GM23338 (cell line): ENCODE measurements at regions not wholly inside any gene's neighbourhood (a gene's known extent, or its start where the extent isn't known, plus 50 kb on each side); places are given as distances from the start of the nearest gene placed in this dataset.

Source experiments
- ATAC-seq: fragments of 200-7000 bp; cut with Tn5 transposase; 3 replicates; pipeline ENCODE4 v1.9.1; 2020
- DNase-seq: peaks from one replicate; pipeline ENCODE4 v3.0.0-alpha.2; 2015; ENCODE audit warnings: low spot score
- H2AFZ ChIP-seq: fragments of 200-600 bp; sonication (generic); 2 replicates; pipeline ENCODE4 v1.8.0; 2016; ENCODE audit warnings: antibody characterized with exemption, mild to moderate bottlenecking, moderate library complexity
- H3F3A ChIP-seq: fragments of 200-600 bp; sonication (generic); replicated peaks from 2 replicates; pipeline ENCODE4 v1.8.0; 2017; ENCODE audit warnings: antibody characterized with exemption, mixed run types, low read depth
- H3K27ac ChIP-seq: fragments of 200-600 bp; sonication (generic); 2 replicates; pipeline ENCODE4 v1.6.1; 2016; ENCODE audit warnings: low read depth
- H3K27me3 ChIP-seq: fragments of 200-600 bp; sonication (generic); 2 replicates; pipeline ENCODE4 v1.8.0; 2016; ENCODE audit warnings: mild to moderate bottlenecking, mixed run types, moderate library complexity; ENCODE audit not compliant: insufficient read depth
- H3K36me3 ChIP-seq: fragments of 200-600 bp; sonication (generic); 2 replicates; pipeline ENCODE4 v1.8.0; 2016; ENCODE audit warnings: mild to moderate bottlenecking; ENCODE audit not compliant: insufficient read depth
- H3K4me1 ChIP-seq: fragments of 200-600 bp; sonication (generic); 2 replicates; pipeline ENCODE4 v1.8.0; 2016; ENCODE audit warnings: mild to moderate bottlenecking, moderate library complexity; ENCODE audit not compliant: insufficient read depth
- H3K4me2 ChIP-seq: fragments of 200-600 bp; sonication (generic); 2 replicates; pipeline ENCODE4 v1.7.1; 2017; ENCODE audit warnings: mixed run types
- H3K4me3 ChIP-seq: fragments of 200-600 bp; sonication (generic); 2 replicates; pipeline ENCODE4 v1.6.1; 2016; ENCODE audit warnings: mixed run types
- H3K79me2 ChIP-seq: fragments of 200-600 bp; sonication (generic); replicated peaks from 2 replicates; pipeline ENCODE4 v1.8.0; 2017; ENCODE audit warnings: mild to moderate bottlenecking; ENCODE audit not compliant: insufficient read depth
- H3K9me2 ChIP-seq: fragments of 200-600 bp; sonication (generic); 2 replicates; pipeline ENCODE4 v1.8.0; 2017; ENCODE audit not compliant: insufficient read depth
- H4K20me1 ChIP-seq: fragments of 200-600 bp; sonication (generic); replicated peaks from 2 replicates; pipeline ENCODE4 v1.8.0; 2017; ENCODE audit warnings: mild to moderate bottlenecking; ENCODE audit not compliant: insufficient read depth
- H3K27ac Mint-ChIP-seq: 2 replicates; pipeline ENCODE4 v1.8.0; 2020; ENCODE audit warnings: inconsistent platforms, mild to moderate bottlenecking, moderate library complexity, mixed read lengths
- H3K27me3 Mint-ChIP-seq: 3 replicates; pipeline ENCODE4 v1.8.0; 2022; ENCODE audit warnings: low read depth, mild to moderate bottlenecking, moderate library complexity, mixed read lengths, inconsistent platforms; ENCODE audit not compliant: insufficient read depth, poor library complexity
- H3K36me3 Mint-ChIP-seq: 3 replicates; pipeline ENCODE4 v1.8.0; 2021; ENCODE audit warnings: low read depth, mild to moderate bottlenecking, inconsistent platforms, moderate library complexity, mixed read lengths
- H3K4me1 Mint-ChIP-seq: 3 replicates; pipeline ENCODE4 v1.8.0; 2020; ENCODE audit warnings: mild to moderate bottlenecking, inconsistent platforms, mixed read lengths
- H3K4me3 Mint-ChIP-seq: 3 replicates; pipeline ENCODE4 v1.8.0; 2021; ENCODE audit warnings: moderate library complexity, mild to moderate bottlenecking, inconsistent platforms, mixed read lengths
- H3K9me3 Mint-ChIP-seq: 3 replicates; pipeline ENCODE4 v1.8.0; 2020; ENCODE audit warnings: moderate library complexity, mild to moderate bottlenecking, inconsistent platforms, mixed read lengths
- CREB1 ChIP-seq: fragments of 250-450 bp; sonication (Bioruptor Pico); IDR thresholded peaks from 2 replicates; pipeline ENCODE4 v1.5.0; 2020; ENCODE audit warnings: low read depth, mild to moderate bottlenecking, moderate library complexity
- CTCF ChIP-seq, 2 experiments: fragments of 200-600 bp in 1 of 2; sonication (generic) in 1 of 2; conservative IDR thresholded peaks; 2 replicates each; pipeline versions ENCODE4 v1.5.1 to v1.6.1; 2016 to 2017; ENCODE audit warnings: antibody characterized with exemption in 2 of 2, low read depth in 2 of 2, mild to moderate bottlenecking in 2 of 2, moderate library complexity in 1 of 2
- ETS1 ChIP-seq: IDR thresholded peaks from 2 replicates; pipeline ENCODE4 v1.6.1; 2016; ENCODE audit warnings: antibody characterized with exemption
- EZH2 ChIP-seq: fragments of 200-600 bp; sonication (generic); IDR thresholded peaks from one replicate; pipeline ENCODE4 v1.8.0; 2017; ENCODE audit warnings: antibody characterized with exemption, mild to moderate bottlenecking, low read depth; ENCODE audit not compliant: unreplicated experiment
- EZH2phosphoT487 ChIP-seq: fragments of 200-600 bp; sonication (generic); IDR thresholded peaks from one replicate; pipeline ENCODE4 v1.8.1; 2018; ENCODE audit warnings: antibody characterized with exemption; ENCODE audit not compliant: unreplicated experiment
- JUNB ChIP-seq: IDR thresholded peaks from one replicate; pipeline ENCODE4 v1.6.1; 2016; ENCODE audit warnings: antibody characterized with exemption; ENCODE audit not compliant: unreplicated experiment
- NANOG ChIP-seq: IDR thresholded peaks from 2 replicates; pipeline ENCODE4 v1.6.1; 2016; ENCODE audit warnings: antibody characterized with exemption, borderline replicate concordance
- POLR2AphosphoS5 ChIP-seq: IDR thresholded peaks from 2 replicates; pipeline ENCODE4 v1.6.1; 2016; ENCODE audit warnings: antibody characterized with exemption, low read depth
- REST ChIP-seq: IDR thresholded peaks from one replicate; pipeline ENCODE4 v1.6.1; 2018; ENCODE audit warnings: antibody characterized with exemption; ENCODE audit not compliant: unreplicated experiment
- STAT1 ChIP-seq: IDR thresholded peaks from one replicate; pipeline ENCODE4 v1.6.1; 2016; ENCODE audit warnings: antibody characterized with exemption; ENCODE audit not compliant: unreplicated experiment
- ZNF114 ChIP-seq: fragments of 250-450 bp; sonication (Bioruptor Pico); IDR thresholded peaks from 2 replicates; pipeline ENCODE4 v1.5.0; 2020; ENCODE audit warnings: mild to moderate bottlenecking, moderate library complexity
- ZNF331 ChIP-seq: fragments of 250-450 bp; sonication (Bioruptor Pico); IDR thresholded peaks from 2 replicates; pipeline ENCODE4 v1.5.0; 2020; ENCODE audit warnings: low read depth, mild to moderate bottlenecking, moderate library complexity
- ZNF462 ChIP-seq: fragments of 250-450 bp; sonication (Bioruptor Pico); IDR thresholded peaks from 2 replicates; pipeline ENCODE4 v1.5.0; 2020; ENCODE audit warnings: mild to moderate bottlenecking, moderate library complexity

GRCh38 chr5:135269931-135270421 is 129.1 kb downstream of the MACROH2A1 start:
- no peaks in the 10 kb centered on the region for H3K36me3 ChIP-seq
- H3K4me1 ChIP-seq, result no peaks in the 10 kb centered on the region
- H2AFZ ChIP-seq, result no peak overlapping the region
- H3K36me3 Mint-ChIP-seq, result no peaks in the 10 kb centered on the region
- no peaks in the 10 kb centered on the region for H3K9me3 Mint-ChIP-seq
- H3K4me1 Mint-ChIP-seq, result 0 out of 3 replicates have a peak, but pooled peaks cover 6% of the 10 kb centered on the region
- no peaks in the 10 kb centered on the region for H3F3A ChIP-seq
- TF ChIP-seq ZNF462 (CRISPR knock-in tag) (no peak), REST (no peak), CTCF (conservative IDR thresholded peaks at IDR 0.05; ENCODE audit: low read depth in 2 of 2) (no peak), CREB1 (CRISPR knock-in tag) (no peak), ZNF331 (no peak), ETS1 (no peak), EZH2phosphoT487 (no peak), EZH2 (no peak), POLR2AphosphoS5 (no peak), JUNB (no peak), ZNF114 (CRISPR knock-in tag) (no peak), NANOG (no peak), STAT1 (no peak)
- H3K4me2 ChIP-seq, result no peak overlapping the region
- no peak overlapping the region for H3K27ac ChIP-seq
- no peak overlapping the region for H3K4me3 ChIP-seq
- no peak overlapping the region for H3K4me3 Mint-ChIP-seq
- H3K27ac Mint-ChIP-seq, result no peak overlapping the region
- ATAC-seq (no peak), DNase-seq (no peak)
- H3K9me2 ChIP-seq, result no peaks in the 10 kb centered on the region
- H3K27me3 Mint-ChIP-seq, result peaks cover 2% of the 10 kb centered on the region
- H3K27me3 ChIP-seq, result no peaks in the 10 kb centered on the region
- H4K20me1 ChIP-seq, result no peaks in the 10 kb centered on the region
- H3K79me2 ChIP-seq, result no peaks in the 10 kb centered on the region
